ENCODE measurements at regions not wholly inside any gene's neighbourhood (a gene's known extent, or its start where the extent isn't known, plus 50 kb on each side); places are given as distances from the start of the nearest gene placed in this dataset.

- TF ChIP-seq POLR2A (IDR thresholded peaks at IDR 0.05) (no peak), CTCF (IDR thresholded peaks at IDR 0.05) (no peak), EP300 (IDR thresholded peaks at IDR 0.05) (no peak), POLR2AphosphoS5 (IDR thresholded peaks at IDR 0.05) (no peak)
These were observed 494.6 kb downstream of the MAGEE1 start for GRCh38 chrX:76922100-76922499.
